Mesenteric fat pad (tissue), 1 donor: ENCODE measurements at regions not wholly inside any gene's neighbourhood (a gene's known extent, or its start where the extent isn't known, plus 50 kb on each side); places are given as distances from the start of the nearest gene placed in this dataset.

Experiments
- DNase-seq: peaks from one replicate; pipeline ENCODE4 v3.0.0-alpha.2; 2020; ENCODE audit warnings: low spot score
- donor health status: DM: yes; HTN: yes; CAD: no.

DNA sequence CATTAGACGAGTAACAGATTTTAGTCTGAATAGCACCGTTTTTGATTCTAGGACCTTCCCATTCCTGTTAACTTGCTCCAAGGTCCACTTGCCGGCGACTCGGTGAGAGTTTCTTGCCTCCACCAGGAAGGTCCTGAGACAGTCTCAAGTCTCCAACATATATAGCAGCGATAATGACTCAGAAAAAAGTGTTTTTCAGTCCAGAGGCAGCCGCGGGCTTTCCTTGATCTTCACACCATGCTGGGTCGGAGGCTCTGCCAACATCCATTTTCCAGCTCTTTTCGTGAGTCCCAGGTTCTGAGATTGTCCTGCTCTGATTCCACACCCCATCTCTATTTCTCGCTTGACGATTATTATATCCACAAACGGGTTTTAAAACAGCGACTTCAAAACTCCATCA, 170.5 kb downstream of the GPX5 start:
- no peak for DNase-seq

DNA sequence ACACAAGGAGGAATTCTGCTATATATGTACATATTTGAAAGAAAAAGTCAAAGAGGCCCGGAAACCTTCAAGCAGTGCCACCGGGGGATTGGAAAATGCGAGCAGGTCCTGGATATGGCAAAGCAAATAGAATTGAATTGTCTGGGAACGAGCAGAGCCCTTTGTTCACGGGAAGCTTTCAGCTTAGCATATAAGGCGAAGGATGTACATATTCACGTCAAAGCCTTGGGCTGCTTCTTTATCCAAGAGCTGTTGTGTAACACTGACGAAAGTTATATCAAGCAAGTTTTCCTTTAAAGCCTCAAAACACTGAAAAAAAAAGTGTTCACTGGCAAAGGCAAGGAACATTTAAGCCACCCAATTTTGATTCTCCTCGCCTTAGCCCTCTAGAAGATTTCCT, 171.0 kb downstream of the GPX5 start:
- DNase-seq: no peak

DNA sequence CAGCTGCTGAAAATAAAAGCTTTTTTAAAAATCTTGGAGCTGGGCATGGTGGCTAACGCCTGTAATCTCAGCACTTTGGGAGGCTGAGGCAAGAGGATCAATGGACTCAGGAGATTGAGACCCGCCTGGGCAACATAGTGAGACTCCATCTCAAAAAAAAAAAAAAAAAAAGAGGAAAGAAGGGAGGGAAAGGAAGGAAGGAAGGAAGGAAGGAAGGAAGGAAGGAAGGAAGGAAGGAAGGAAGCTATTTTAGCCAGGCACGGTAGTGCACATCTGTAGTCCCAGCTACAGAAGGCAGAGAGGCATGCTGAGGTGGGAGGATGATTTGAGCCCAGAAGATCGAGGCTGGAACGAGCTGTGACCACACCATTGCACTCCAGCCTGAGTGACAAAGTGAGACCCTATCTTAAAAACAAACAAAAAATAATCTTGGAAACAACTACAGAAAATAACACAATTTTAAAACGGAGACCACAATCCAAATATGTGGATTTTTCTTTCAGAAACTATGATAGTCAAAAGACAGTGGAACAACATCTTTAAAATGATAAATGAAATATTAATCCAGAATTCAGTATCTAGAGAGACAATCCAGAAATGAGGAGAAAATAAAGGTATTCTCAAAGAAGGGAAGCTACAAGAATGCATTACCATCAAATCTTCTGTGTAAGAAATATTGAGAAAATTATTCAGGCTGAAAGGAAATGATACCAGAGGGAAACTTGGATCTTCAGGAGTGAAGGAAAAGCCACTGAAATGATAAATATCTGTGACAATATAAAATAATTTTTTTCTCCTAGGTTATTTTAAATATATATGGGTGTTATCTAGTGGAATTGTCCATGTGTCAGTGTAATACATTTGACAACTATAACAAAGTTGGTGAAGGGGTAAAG, 182.0 kb downstream of the GPX5 start:
- DNase-seq: no peak

DNA sequence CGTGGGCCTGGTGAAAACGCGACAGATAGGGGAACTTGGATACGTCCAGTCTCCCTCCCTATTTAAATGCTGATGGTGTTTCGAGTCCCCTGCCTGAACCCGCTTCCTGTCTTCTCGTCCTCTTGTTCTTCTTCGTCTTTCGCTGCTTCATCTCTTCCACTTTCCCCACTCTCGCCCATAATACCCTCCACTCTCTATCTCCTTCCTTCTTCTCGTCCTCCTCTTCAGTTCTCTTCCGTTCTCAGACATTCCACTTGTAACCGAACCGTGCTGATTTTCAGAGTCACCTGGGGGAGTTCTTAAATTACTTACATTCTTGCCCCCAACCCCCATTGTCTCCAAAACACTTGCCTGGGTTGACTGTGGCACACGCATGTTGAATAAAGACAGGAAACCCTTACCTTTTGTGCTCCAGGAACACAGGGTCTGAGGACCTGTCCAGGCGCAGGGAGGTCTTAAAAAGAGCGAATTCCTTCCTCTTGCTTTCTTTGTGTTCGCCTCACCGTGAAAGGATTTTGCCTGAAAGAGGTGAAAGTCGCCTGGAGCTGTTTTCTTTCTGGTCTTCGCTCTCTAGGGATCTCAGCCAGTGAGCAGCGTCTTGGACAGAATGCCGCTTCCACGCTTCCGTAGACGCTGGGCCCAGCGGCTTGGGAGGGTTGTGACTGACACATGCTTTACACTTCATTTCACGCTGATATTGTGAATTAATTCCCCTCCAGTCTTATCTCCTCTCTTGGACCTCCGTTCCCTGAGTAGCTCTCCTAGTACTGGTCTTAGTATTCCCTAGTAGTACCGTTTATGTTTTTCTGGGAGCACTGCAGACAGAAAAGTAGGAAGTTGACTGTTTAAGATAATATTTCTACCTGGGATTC, 184.0 kb downstream of the GPX5 start:
- no peak for DNase-seq

DNA sequence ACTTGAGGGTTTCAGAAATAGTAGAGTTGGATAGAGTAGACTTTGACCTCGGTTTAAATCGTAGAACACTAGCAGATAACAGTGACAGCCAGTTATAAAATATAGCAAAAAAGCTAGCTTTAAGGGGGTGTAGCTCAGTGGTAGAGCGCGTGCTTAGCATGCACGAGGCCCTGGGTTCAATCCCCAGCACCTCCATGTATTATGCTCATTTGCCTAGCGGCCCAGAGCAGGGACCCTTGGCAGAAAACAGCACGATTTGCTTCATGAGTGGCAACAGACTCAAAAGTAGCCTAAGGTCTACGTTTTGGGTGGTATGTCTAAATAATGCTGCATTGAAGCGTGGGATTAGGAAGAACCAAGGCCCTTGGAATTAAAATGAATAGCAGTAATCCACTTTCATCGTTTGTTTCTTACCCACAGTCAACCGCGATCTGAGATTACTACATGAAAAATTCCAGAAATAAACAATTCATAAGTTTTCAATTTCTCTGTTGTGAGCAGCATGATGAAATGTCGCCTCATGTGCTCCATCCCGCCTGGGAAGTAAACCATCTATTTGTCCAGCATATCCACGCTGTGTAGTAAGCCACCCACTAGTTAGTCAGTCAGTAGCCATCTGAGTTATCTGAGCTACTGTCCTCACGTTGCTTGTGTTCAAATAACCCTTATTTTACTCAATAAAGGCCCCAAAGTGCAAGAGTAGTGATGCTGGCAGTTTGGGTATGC, 184.9 kb downstream of the GPX5 start:
- DNase-seq: no peak

DNA sequence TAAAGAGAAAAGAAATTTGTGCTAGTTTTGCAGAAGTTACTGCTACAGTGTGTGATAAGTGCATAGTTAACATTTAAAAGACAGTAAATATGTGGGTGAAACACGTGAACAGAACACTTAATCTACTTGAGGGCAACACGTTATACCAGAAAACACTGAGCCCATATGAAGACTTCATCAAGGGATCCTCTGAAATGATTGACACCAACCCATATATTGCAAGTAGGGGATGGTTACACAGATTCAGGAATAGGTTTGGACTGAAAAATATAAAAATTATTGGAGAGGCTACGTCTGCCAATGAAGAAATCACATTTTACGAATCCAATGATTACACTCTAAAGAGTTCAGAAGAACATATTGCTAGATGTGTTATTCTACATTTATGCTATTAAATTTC, 185.6 kb downstream of the GPX5 start:
- DNase-seq: no peak

DNA sequence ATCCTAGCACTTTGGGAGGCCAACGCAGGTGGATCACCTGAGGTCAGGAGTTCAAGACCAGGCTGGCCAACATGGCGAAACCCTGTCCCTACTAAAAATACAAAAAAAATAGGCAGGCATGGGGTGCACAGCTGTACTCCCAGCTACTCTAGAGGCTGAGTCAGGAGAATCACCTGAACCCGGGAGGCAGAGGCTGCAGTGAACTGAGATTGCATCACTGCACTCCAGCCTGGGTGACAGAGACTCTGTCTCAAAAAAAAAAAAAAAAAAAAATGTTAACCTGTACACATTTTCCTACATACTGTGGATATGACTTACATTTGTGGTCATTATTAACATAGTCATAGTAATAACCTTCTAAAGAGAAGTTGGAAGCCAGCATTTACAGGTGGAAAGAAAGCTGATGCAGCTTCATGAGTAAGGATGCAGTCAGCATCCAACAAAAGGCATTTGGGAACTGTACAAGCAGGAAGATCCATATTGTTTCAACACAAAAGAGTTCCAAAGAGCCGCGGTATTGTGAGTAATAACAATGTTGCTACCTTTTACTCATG, 186.2 kb downstream of the GPX5 start:
- DNase-seq: no peak

DNA sequence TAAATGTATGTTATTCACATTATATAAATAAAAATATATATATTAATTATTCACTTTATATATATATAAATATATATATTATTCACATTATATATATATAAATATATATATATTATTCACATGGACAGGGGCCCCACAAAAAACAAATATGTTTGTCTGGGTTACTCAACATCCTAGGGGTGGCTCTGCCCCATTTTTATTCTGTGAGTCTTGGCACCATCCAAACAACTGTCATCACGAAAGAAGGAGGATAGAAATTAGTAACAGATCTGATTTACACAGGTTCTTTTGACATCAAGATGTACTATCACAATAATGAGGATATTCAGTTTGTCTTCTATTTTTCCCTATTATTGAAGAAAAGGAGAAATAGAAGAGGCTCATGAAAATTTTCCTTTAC, 187.3 kb downstream of the GPX5 start:
- DNase-seq: no peak

DNA sequence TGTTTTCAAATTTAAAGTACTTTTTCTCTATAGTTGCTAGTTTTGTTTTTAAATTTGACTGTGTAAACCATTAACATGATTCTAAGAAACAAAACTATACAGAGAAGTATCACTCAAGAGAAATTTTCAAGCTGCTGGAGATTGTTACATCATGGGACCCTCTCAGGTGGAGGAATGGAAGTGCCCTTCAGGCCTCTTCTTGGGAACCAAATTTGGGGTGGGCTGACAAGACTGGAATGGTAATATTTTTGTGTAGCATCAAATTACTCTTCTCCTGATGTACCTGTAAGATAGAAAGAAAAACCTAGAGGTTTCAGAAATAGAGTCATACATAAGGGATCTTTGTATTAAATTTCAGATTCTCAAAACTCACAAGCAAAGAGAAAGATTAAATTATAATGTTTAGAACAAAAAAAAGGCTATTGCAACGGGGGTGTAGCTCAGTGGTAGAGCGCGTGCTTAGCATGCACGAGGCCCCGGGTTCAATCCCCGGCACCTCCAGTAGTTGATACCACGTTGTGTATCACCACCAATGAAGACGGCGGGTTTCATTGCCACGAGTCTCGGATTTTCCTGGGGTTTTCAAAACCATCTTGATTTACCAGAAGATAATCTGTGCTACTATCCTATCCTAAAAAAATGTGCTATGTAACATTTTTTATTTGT, 193.7 kb downstream of the GPX5 start:
- DNase-seq: no peak

DNA sequence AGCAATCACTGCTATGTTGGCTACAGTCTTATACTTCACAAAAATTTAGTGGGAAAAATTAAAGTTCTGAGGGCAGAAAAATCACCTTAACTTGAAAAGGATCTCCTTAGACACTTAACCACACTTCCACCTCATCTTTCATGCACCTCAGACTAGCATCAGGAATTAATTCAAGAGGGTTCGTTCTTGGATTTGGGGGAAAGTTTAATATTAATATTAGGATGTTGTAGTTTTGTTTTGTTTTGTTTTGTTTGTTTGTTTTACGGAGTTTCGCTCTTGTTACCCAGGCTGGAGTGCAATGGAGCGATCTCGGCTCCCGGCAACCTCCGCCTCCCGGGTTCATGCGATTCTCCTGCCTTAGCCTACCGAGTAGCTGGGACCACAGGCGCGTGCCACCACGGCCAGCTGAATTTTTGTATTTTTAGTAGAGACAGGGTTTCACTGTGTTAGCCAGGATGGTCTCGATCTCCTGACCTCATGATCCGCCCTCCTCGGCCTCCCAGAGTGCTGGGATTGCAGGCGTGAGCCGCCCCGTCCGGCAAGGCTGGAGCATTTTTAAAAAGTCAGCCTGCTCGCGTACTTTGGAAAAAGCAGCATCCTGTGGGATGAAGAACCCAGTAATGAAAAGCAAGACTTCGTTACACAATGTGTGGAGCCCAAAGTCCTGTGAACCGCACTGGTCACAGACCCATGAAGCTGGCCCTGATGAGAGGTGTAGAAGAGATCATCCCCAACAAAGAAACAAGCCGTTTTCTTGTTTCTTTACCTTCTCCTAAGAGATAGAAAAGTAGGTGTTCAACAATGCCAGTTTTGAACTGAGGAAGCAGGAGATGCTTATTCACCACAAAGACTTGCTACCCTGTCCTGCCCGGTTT, 194.9 kb downstream of the GPX5 start:
- no peak for DNase-seq

DNA sequence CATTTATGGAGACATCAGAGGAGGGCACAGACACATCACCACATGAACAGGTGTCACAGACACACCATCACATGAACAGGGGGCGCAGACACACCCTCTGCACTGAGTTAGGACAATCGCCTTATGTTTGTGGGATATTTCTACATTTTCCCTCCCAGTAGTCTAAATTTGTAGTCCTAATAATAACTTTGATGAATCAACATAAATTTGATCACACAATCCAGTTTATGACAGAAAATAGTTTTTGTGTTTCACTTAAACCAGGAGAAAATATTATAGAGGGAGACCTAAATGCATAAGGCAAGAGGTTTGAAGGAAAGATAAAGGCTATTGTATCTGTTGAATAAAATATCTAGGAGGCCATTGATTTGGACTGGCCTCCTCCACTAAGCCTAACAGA, 195.7 kb downstream of the GPX5 start:
- DNase-seq: no peak

DNA sequence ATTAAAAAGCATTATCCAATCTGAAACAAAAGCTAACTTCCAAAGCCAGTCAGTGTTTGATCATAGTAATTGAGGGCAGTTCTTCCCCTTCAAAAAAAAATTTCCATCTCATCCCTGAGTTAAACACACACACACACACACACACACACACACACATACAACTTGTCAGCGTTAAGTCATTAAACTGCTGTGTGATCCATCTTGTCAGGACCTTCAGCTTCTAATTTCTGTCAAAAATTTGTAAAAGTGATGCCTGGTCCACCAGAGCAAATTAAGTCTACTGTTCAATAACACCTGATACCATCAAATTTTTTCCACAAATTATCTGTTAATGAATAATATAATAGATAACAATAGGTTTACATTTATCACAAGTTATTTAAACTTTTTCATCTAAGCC, 198.7 kb downstream of the GPX5 start:
- DNase-seq: no peak

DNA sequence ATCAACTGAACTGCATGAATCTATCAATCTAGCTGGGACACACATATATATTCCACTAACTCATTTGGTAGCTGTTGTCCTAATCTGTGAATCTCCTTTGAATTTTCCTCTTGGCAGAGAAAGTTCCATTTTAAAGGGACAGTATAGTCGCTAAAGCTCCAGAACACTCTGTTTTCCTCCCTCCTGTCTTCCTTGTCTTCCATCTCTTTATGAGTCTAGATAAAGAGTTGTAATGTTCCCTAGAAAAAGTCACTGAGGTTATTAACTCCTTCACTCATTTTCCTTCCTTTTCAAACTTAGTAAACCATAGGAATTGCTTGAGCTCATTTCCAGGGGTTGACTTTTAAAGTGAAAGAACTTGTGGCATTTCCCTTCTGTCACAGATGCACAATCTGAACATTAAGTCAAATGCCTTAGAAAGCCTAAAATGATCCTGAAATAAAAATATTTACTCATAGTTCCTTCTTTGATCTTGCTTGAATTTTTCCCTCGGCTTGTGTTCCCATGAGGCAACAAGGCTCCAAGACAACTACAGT, 198.4 kb downstream of the TRIM27 start:
- DNase-seq: no peak

DNA sequence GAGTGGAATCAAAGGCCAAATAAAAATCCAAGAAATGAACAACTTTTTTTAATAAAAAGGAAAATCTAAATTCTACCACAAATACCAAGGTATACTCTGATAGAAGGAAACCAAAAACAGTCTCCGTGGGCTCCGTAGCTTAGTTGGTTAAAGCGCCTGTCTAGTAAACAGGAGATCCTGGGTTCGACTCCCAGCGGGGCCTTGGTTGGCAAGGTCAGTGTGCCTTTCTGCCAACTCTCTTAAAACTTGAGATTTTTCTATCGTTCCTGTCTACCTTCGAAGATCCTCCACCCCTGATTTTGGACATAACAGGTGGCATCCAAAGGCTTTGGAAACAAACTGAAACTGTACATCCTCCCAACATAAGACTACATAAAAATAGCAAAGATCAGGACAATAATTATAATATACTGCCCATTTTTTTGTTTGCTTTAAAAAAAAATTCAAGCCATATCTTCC, 197.9 kb downstream of the TRIM27 start:
- no peak for DNase-seq

DNA sequence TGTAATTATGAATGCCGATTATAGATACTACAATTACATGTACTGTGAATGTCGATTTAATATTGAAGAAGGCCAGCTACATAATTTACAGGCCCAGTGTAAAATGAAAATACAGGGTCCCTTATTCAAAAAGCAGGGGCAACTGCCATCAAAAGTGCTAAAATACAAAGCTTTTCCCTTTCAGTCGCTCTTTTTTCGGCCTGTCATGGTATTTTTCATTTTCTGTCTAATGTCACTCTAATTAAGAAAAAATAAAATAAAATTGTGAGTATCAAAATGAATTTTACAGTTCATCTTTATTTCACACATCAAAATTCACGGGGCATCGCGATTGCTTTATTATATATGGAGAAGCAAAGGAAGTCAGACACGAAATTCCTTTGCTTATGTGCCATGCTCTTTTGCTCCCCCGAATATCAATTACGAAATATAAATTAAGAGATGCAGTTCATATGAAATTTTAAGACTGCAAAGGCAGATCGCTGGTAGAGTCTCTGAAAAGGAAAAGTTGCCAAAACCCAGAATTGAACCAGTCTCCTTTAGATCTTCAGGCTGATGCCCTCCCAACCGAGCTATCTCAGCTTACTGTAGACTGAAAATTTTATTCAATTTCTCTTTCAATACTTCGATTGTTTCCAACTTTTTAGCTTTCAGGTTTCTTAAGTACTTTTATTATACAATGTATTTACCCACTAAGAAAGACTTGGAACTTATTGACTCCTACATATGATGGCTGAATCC, 197.0 kb downstream of the TRIM27 start:
- no peak for DNase-seq

DNA sequence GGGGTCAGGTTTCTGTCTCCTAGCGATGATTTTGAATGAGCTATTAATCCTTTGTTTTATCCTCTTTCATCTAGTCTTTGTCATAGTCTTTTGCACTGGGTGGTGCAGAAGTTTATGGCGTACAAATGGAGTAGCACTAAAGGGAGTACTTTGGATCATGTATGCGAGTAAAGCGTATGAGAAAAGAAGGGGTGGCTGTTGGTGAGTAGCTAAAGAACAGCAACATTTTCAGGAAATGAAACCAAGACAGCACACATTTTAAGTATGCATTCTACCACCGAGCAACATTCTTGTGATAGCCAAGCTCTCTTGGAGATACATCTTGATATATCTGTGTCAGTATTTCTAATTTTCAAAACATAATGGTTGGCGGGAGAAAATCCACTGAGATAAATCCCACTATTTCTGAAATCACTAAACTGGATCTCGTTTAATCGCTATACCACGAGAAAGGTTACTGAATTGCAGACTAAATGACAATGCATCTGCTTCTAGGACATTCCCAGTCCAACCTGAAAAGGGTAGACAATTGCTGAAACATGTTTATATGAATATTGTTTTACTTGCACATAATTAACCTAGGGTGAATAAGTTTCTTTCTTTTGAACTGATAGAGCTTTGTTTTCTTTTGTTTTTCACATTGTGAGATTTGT, 196.1 kb downstream of the TRIM27 start:
- DNase-seq: no peak

DNA sequence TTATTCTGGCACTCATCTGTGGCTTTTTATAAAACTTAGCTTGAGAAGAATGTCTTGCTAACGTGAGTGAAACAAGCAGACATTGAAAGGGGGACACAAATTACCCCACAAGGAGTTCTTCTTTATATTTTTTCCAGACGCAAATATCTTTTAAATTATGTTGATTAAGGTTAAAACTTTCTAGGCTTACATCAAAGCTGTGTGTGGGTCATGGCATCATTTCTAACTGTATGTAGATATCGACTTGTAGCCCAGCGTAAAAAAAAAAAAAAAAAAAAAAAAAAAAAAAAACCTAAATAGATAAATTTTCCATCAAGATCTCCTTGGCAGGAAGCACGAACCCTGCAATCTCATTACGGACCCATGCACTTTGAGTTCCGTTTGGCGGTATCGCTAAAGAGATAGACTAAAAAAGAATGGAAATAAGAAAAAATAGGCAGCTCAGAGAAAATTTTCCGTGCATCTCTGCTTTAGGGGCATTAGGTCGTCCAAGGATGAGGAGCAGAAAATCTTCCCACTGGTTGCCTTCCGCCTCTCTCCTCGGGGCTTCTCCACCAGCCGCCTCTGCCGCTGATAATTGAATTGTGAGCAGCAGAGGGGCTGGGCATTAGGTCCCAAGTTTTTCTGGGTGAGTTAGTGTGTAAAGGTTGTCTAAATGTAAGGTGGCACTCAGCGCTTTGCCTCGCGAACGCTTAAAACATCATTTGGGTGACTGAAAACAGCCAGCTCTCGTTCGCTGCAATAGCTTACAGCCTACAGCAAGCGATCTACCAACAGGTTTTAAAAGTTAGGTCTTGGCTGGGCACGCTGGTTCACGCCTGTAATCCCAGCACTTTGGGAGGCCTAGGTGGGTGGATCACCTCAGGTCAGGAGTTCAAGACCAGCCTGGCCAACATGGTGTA, 194.0 kb downstream of the TRIM27 start:
- no peak for DNase-seq
